Mesodermal cell (in vitro differentiated cells): ENCODE measurements at regions not wholly inside any gene's neighbourhood (a gene's known extent, or its start where the extent isn't known, plus 50 kb on each side); places are given as distances from the start of the nearest gene placed in this dataset.
A peak's percentile ranks its signal among the peaks of the same experiment; 100 is the strongest.

Experiments used
- H3K27ac ChIP-seq: 2 replicates; pipeline ENCODE4 v1.7.0; 2013; ENCODE audit warnings: mild to moderate bottlenecking, low read depth, low read length, moderate library complexity; ENCODE audit not compliant: severe bottlenecking
- H3K36me3 ChIP-seq: 2 replicates; pipeline ENCODE4 v1.7.1; 2013; ENCODE audit warnings: mild to moderate bottlenecking, low read length, moderate library complexity; ENCODE audit not compliant: control insufficient read depth, insufficient read depth
- H3K4me1 ChIP-seq: one replicate; pipeline ENCODE4 v1.7.1; 2013; ENCODE audit warnings: mild to moderate bottlenecking, low read length; ENCODE audit not compliant: insufficient read depth, control insufficient read depth, poor library complexity, severe bottlenecking
- H3K4me3 ChIP-seq: 2 replicates; pipeline ENCODE4 v1.7.0; 2013; ENCODE audit warnings: low read length, control low read depth, mild to moderate bottlenecking; ENCODE audit not compliant: insufficient read depth, poor library complexity, severe bottlenecking; ENCODE audit errors: extremely low read depth
- H3K9me3 ChIP-seq: 2 replicates; pipeline ENCODE4 v1.7.1; 2013; ENCODE audit warnings: mild to moderate bottlenecking, low read length, moderate library complexity; ENCODE audit not compliant: control insufficient read depth
- WGBS, 2 experiments: methylation state at CpG; one replicate each; pipeline ENCODE4 v1.1.5; 2013; ENCODE audit warnings: missing lambda C conversion rate in 2 of 2; ENCODE audit not compliant: insufficient coverage in 2 of 2; 5-methylcytosine and 5-hydroxymethylcytosine counted together

GRCh38 chr18:73414598-73414997 lies 546.8 kb upstream of the NETO1 start:
- Histone ChIP-seq H3K4me3 (no peak overlapping the region), H3K9me3 (no peaks in the 10 kb centered on the region), H3K4me1 (no peaks in the 10 kb centered on the region), H3K27ac (no peak overlapping the region), H3K36me3 (no peaks in the 10 kb centered on the region)
- WGBS, 2 experiments: no CpG with 5 or more reads among the region's 4 CpGs

- Histone ChIP-seq H3K4me3 (no peak overlapping the region), H3K36me3 (no peaks in the 10 kb centered on the region)
- WGBS, 2 experiments: no CpG with 5 or more reads among the region's 1 CpG
Observed at GRCh38 chr18:73414069-73414468, 546.3 kb upstream of the NETO1 start.

GRCh38 chr18:73409242-73409641 lies 541.5 kb upstream of the NETO1 start:
- Histone ChIP-seq H3K27ac (no peak overlapping the region), H3K4me3 (no peak overlapping the region), H3K9me3 (no peaks in the 10 kb centered on the region), H3K36me3 (no peaks in the 10 kb centered on the region), H3K4me1 (peaks cover 12% of the 10 kb centered on the region)
- no CpG with 5 or more reads among the region's 4 CpGs for WGBS, 2 experiments

More at GRCh38 chr18:73414069-73414468, 546.3 kb upstream of the NETO1 start:
- no peaks in the 10 kb centered on the region for H3K9me3 ChIP-seq
- no peak overlapping the region for H3K27ac ChIP-seq
- H3K4me1 ChIP-seq: no peaks in the 10 kb centered on the region

GRCh38 chr18:73408469-73408868 lies 540.7 kb upstream of the NETO1 start:
- 80 to 83% methylated on average over 1 of the region's 5 CpGs for WGBS, 2 experiments
- H3K4me1 ChIP-seq: peaks cover 12% of the 10 kb centered on the region
- H3K9me3 ChIP-seq: no peaks in the 10 kb centered on the region
- no peak overlapping the region for H3K27ac ChIP-seq
- H3K36me3 ChIP-seq: no peaks in the 10 kb centered on the region
- no peak overlapping the region for H3K4me3 ChIP-seq

- no peak overlapping the region for H3K4me3 ChIP-seq
- no peaks in the 10 kb centered on the region for H3K36me3 ChIP-seq
- H3K27ac ChIP-seq: peak overlapping the region; percentile 19
- H3K9me3 ChIP-seq: no peaks in the 10 kb centered on the region
- H3K4me1 ChIP-seq: peaks cover 12% of the 10 kb centered on the region
- no CpG with 5 or more reads among the region's 1 CpG for WGBS, 2 experiments
Observed at GRCh38 chr18:73407506-73407905, 539.7 kb upstream of the NETO1 start.

GRCh38 chr18:73384246-73384645 lies 516.5 kb upstream of the NETO1 start:
- H3K9me3 ChIP-seq: no peaks in the 10 kb centered on the region
- H3K4me1 ChIP-seq: no peaks in the 10 kb centered on the region
- 88% methylated on average over 1 of the region's 4 CpGs for WGBS, 2 experiments
- no peak overlapping the region for H3K27ac ChIP-seq
- no peak overlapping the region for H3K4me3 ChIP-seq
- no peaks in the 10 kb centered on the region for H3K36me3 ChIP-seq

GRCh38 chr18:73381699-73382036 lies 513.9 kb upstream of the NETO1 start:
- Histone ChIP-seq H3K36me3 (no peaks in the 10 kb centered on the region), H3K9me3 (no peaks in the 10 kb centered on the region), H3K4me1 (no peaks in the 10 kb centered on the region), H3K4me3 (no peak overlapping the region), H3K27ac (no peak overlapping the region)

GRCh38 chr18:73381016-73381698 lies 513.4 kb upstream of the NETO1 start:
- Histone ChIP-seq H3K36me3 (no peaks in the 10 kb centered on the region), H3K4me1 (no peaks in the 10 kb centered on the region), H3K9me3 (no peaks in the 10 kb centered on the region), H3K27ac (no peak overlapping the region), H3K4me3 (no peak overlapping the region)
- 100% methylated on average over 1 of the region's 2 CpGs; no CpG with 5 or more reads in 1 of the 2 experiments for WGBS, 2 experiments

- Histone ChIP-seq H3K36me3 (no peaks in the 10 kb centered on the region), H3K27ac (no peak overlapping the region), H3K9me3 (no peaks in the 10 kb centered on the region), H3K4me3 (no peak overlapping the region), H3K4me1 (no peaks in the 10 kb centered on the region)
- 78 to 100% methylated on average over 1 of the region's 3 CpGs for WGBS, 2 experiments
Observed at GRCh38 chr18:73366713-73367112, 498.9 kb upstream of the NETO1 start.

- Histone ChIP-seq H3K27ac (no peak overlapping the region), H3K4me3 (no peak overlapping the region), H3K36me3 (no peaks in the 10 kb centered on the region), H3K4me1 (no peaks in the 10 kb centered on the region), H3K9me3 (no peaks in the 10 kb centered on the region)
- WGBS, 2 experiments: 92 to 100% methylated on average over 3 of the region's 4 CpGs
Observed at GRCh38 chr18:73365018-73365417, 497.2 kb upstream of the NETO1 start.

GRCh38 chr18:73355121-73355520 lies 487.3 kb upstream of the NETO1 start:
- no peaks in the 10 kb centered on the region for H3K4me1 ChIP-seq
- H3K36me3 ChIP-seq: no peaks in the 10 kb centered on the region
- no peak overlapping the region for H3K27ac ChIP-seq
- no peaks in the 10 kb centered on the region for H3K9me3 ChIP-seq
- WGBS, 2 experiments: no CpG with 5 or more reads among the region's 1 CpG
- H3K4me3 ChIP-seq: no peak overlapping the region
